GM18505 (cell line): ENCODE measurements at regions not wholly inside any gene's neighbourhood (a gene's known extent, or its start where the extent isn't known, plus 50 kb on each side); places are given as distances from the start of the nearest gene placed in this dataset.
"Not testable (repeated sequence)": the region's sequence is repeated elsewhere in the genome, so short reads cannot be mapped to it uniquely, and the experiment has no call there.

Experiments used
- ATAC-seq: cut with Tn5 transposase; IDR thresholded peaks from one replicate; pipeline ENCODE4 v1.9.1; 2021; ENCODE audit not compliant: unreplicated experiment
- POLR2A ChIP-seq: IDR thresholded peaks from 4 replicates; pipeline ENCODE4 v1.6.1; 2011; ENCODE audit warnings: borderline replicate concordance; ENCODE audit not compliant: insufficient read depth, insufficient read length; ENCODE audit errors: extremely low read depth

- no peak for ATAC-seq
- TF ChIP-seq POLR2A: no peak
Measured at GRCh38 chr12:89075880-89076540, 276.3 kb downstream of the DUSP6 start.

GRCh38 chr12:89073659-89074058, 278.6 kb downstream of the DUSP6 start:
- no peak for ATAC-seq
- TF ChIP-seq POLR2A: no peak

- TF ChIP-seq POLR2A: no peak
- ATAC-seq: no peak
Measured at GRCh38 chr12:89073027-89073398, 279.3 kb downstream of the DUSP6 start.

- no peak for ATAC-seq
Measured at GRCh38 chr12:89072294-89073026, 279.8 kb downstream of the DUSP6 start.

GRCh38 chr12:89070603-89071002, 281.7 kb downstream of the DUSP6 start:
- ATAC-seq: no peak
- TF ChIP-seq POLR2A: no peak

More at GRCh38 chr12:89072294-89073026, 279.8 kb downstream of the DUSP6 start:
- TF ChIP-seq POLR2A: no peak

GRCh38 chr12:89069431-89069830, 282.9 kb downstream of the DUSP6 start:
- no peak for TF ChIP-seq POLR2A
- ATAC-seq: no peak

- ATAC-seq: no peak
- TF ChIP-seq POLR2A: no peak
Measured at GRCh38 chr12:89067421-89068187, 284.7 kb downstream of the DUSP6 start.

GRCh38 chr12:89064780-89065179, 287.5 kb downstream of the DUSP6 start:
- no peak for ATAC-seq
- no peak for TF ChIP-seq POLR2A

- TF ChIP-seq POLR2A: no peak
- no peak for ATAC-seq
Measured at GRCh38 chr12:89064151-89064550, 288.1 kb downstream of the DUSP6 start.

- no peak for TF ChIP-seq POLR2A
- no peak for ATAC-seq
Measured at GRCh38 chr12:89062996-89063395, 289.3 kb downstream of the DUSP6 start.

GRCh38 chr12:89059721-89060541, 292.4 kb downstream of the DUSP6 start:
- no peak for ATAC-seq
- TF ChIP-seq POLR2A: no peak

- no peak for TF ChIP-seq POLR2A
- no peak for ATAC-seq
Measured at GRCh38 chr12:89059056-89059455, 293.2 kb downstream of the DUSP6 start.

- no peak for ATAC-seq
- no peak for TF ChIP-seq POLR2A
Measured at GRCh38 chr12:89058402-89058801, 293.9 kb downstream of the DUSP6 start.

- ATAC-seq: not testable (repeated sequence)
Measured at GRCh38 chr12:89053817-89054216, 298.5 kb downstream of the DUSP6 start.
